GM10248 (cell line): ENCODE measurements at regions not wholly inside any gene's neighbourhood (a gene's known extent, or its start where the extent isn't known, plus 50 kb on each side); places are given as distances from the start of the nearest gene placed in this dataset.

Experiments used
- CTCF ChIA-PET: fragments of 300-600 bp; sonication (Branson Sonifier 250); formaldehyde crosslinking; extraction: SDS; loops from one replicate; lab custom pipeline; 2021; ENCODE audit warnings: antibody characterized with exemption; lab: Yijun Ruan, JAX
- POLR2A ChIA-PET: fragments of 350-650 bp; sonication (Branson Sonifier 250); formaldehyde crosslinking; extraction: SDS; loops from one replicate; lab custom pipeline; 2020; ENCODE audit warnings: antibody characterized with exemption; lab: Yijun Ruan, JAX
- DNase-seq: peaks from one replicate; pipeline ENCODE4 v3.0.0; 2012; ENCODE audit errors: extremely low spot score
- TF ChIP-seq, protein P1 (sequence below): IDR thresholded peaks from 2 replicates; pipeline ENCODE4 v1.5.1; 2012; ENCODE audit warnings: mild to moderate bottlenecking, low read depth; ENCODE audit errors: extremely low read depth, missing control alignments, control extremely low read depth

GRCh38 chr10:121057269-121057668, 206.1 kb downstream of the WDR11 start:
- ChIA-PET CTCF (no interaction called here), POLR2A (no interaction called here)
- no peak for DNase-seq
- TF ChIP-seq, protein P1, sequence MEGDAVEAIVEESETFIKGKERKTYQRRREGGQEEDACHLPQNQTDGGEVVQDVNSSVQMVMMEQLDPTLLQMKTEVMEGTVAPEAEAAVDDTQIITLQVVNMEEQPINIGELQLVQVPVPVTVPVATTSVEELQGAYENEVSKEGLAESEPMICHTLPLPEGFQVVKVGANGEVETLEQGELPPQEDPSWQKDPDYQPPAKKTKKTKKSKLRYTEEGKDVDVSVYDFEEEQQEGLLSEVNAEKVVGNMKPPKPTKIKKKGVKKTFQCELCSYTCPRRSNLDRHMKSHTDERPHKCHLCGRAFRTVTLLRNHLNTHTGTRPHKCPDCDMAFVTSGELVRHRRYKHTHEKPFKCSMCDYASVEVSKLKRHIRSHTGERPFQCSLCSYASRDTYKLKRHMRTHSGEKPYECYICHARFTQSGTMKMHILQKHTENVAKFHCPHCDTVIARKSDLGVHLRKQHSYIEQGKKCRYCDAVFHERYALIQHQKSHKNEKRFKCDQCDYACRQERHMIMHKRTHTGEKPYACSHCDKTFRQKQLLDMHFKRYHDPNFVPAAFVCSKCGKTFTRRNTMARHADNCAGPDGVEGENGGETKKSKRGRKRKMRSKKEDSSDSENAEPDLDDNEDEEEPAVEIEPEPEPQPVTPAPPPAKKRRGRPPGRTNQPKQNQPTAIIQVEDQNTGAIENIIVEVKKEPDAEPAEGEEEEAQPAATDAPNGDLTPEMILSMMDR: no peak

GRCh38 chr10:121058082-121058481, 206.9 kb downstream of the WDR11 start:
- POLR2A ChIA-PET: no interaction called here
- TF ChIP-seq, protein P1: no peak
- CTCF ChIA-PET: no interaction called here

GRCh38 chr10:121059351-121059750, 208.2 kb downstream of the WDR11 start:
- ChIA-PET POLR2A (no interaction called here), CTCF (no interaction called here)
- DNase-seq: no peak
- TF ChIP-seq, protein P1: no peak

More at GRCh38 chr10:121058082-121058481, 206.9 kb downstream of the WDR11 start:
- no peak for DNase-seq

GRCh38 chr10:121062115-121062514, 211.0 kb downstream of the WDR11 start:
- ChIA-PET POLR2A (no interaction called here), CTCF (interaction anchor here (1.3 to 1.4 kb wide), 2 partner anchors 12 to 113 kb away, joined by 3 read pairs; no protein-coding TSS in a partner anchor)
- TF ChIP-seq, protein P1: no peak

GRCh38 chr10:121063744-121064143, 212.6 kb downstream of the WDR11 start:
- TF ChIP-seq, protein P1: no peak
- POLR2A ChIA-PET: interaction anchor here (0.6 kb wide), 1 partner anchor 667 kb away, joined by 5 read pairs; no protein-coding TSS in a partner anchor
- DNase-seq: no peak
- CTCF ChIA-PET: interaction anchor here (1.0 kb wide), 2 partner anchors 10 to 11 kb away, joined by 3 read pairs; no protein-coding TSS in a partner anchor

More at GRCh38 chr10:121062115-121062514, 211.0 kb downstream of the WDR11 start:
- no peak for DNase-seq

DNA sequence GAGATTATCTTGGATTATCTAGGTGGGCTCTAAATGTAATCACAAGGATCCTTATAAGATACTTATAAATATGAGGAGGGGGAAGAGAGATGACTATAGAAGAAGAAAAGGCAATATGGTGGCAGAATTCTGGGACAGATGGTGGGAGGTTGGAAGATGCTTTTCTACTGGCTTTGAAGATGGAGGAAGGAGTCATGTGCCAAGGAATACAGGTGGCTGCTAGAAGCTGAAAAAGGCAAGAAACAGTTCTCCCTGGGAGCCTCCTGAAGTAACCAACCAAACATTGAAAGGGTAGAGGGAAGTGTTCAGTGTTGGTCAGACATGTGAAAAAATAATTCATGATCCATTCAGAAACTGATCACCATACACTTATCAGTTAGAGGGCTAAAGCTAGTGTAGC, 213.3 kb downstream of the WDR11 start:
- TF ChIP-seq, protein P1: no peak
- ChIA-PET POLR2A (interaction anchor here (0.6 kb wide), 1 partner anchor 666 kb away, joined by 5 read pairs; no protein-coding TSS in a partner anchor), CTCF (interaction anchor here (1.0 kb wide), 1 partner anchor 9 kb away, joined by 3 read pairs; no protein-coding TSS in a partner anchor)
- no peak for DNase-seq
